Activated CD4-positive, alpha-beta memory T cell treated with anti-CD3 and anti-CD28 coated beads, Interleukin-2, amount 10 ng/mL, durations not matched to agents 7 days and 5 days (primary cell): ENCODE measurements at regions not wholly inside any gene's neighbourhood (a gene's known extent, or its start where the extent isn't known, plus 50 kb on each side); places are given as distances from the start of the nearest gene placed in this dataset.
"Not testable (repeated sequence)": the region's sequence is repeated elsewhere in the genome, so short reads cannot be mapped to it uniquely, and the experiment has no call there.

ENCODE experiments used
- CTCF ChIA-PET: fragments of 350-600 bp; sonication (Branson Sonifier 250); formaldehyde crosslinking; loops from one replicate; lab custom pipeline; 2021; ENCODE audit warnings: antibody characterized with exemption, inconsistent platforms; lab: Charles Lee
- POLR2A ChIA-PET: fragments of 350-600 bp; sonication (Branson Sonifier 250); formaldehyde crosslinking; loops from one replicate; lab custom pipeline; 2021; ENCODE audit warnings: antibody characterized with exemption; lab: Charles Lee
- DNase-seq: peaks from one replicate; pipeline ENCODE4 v3.0.0-alpha.2; 2020
- H3K27ac Mint-ChIP-seq: one replicate; pipeline ENCODE4 v1.8.0; 2021; ENCODE audit warnings: mild to moderate bottlenecking, mixed read lengths
- H3K27me3 Mint-ChIP-seq: one replicate; pipeline ENCODE4 v1.8.0; 2021; ENCODE audit warnings: mixed read lengths
- H3K36me3 Mint-ChIP-seq: one replicate; pipeline ENCODE4 v1.8.0; 2021; ENCODE audit warnings: low read depth, mixed read lengths
- H3K4me1 Mint-ChIP-seq: one replicate; pipeline ENCODE4 v1.8.0; 2021; ENCODE audit warnings: mixed read lengths
- H3K4me3 Mint-ChIP-seq: one replicate; pipeline ENCODE4 v1.8.0; 2021; ENCODE audit warnings: mild to moderate bottlenecking, mixed read lengths
- H3K9me3 Mint-ChIP-seq: one replicate; pipeline ENCODE4 v1.8.0; 2021; ENCODE audit warnings: mixed read lengths

DNA sequence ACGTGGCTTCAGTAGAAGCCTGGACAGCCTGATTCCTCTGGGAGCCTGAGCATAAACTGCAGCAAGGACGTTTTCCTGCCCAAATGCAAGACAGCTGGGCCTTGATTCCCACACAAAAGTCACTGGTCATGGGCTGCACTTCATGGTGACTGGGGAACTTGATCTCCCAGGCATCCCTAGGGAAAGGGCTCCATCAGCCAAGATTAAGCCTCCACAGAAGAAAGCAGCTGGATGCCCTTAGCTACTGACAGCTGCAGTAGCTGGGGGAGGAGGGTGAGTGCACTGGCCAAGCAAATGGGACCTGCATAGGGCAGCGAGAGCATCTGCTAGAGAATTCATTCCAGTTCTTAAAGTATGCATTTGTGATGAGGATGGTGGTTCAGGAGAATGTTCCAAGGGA lies 267.4 kb upstream of the ISX start:
- no peaks in the 10 kb centered on the region for H3K27me3 Mint-ChIP-seq
- H3K4me1 Mint-ChIP-seq = no peaks in the 10 kb centered on the region
- no peaks in the 10 kb centered on the region for H3K36me3 Mint-ChIP-seq
- CTCF ChIA-PET = no interaction called here
- no peak for DNase-seq
- POLR2A ChIA-PET = no interaction called here
- peaks cover 10% of the 10 kb centered on the region for H3K9me3 Mint-ChIP-seq
- H3K27ac Mint-ChIP-seq = no peak overlapping the region
- H3K4me3 Mint-ChIP-seq = no peak overlapping the region

GRCh38 chr22:34800260-34800980 lies 265.5 kb upstream of the ISX start:
- H3K27ac Mint-ChIP-seq = no peak overlapping the region
- POLR2A ChIA-PET = no interaction called here
- H3K4me3 Mint-ChIP-seq = no peak overlapping the region

DNA sequence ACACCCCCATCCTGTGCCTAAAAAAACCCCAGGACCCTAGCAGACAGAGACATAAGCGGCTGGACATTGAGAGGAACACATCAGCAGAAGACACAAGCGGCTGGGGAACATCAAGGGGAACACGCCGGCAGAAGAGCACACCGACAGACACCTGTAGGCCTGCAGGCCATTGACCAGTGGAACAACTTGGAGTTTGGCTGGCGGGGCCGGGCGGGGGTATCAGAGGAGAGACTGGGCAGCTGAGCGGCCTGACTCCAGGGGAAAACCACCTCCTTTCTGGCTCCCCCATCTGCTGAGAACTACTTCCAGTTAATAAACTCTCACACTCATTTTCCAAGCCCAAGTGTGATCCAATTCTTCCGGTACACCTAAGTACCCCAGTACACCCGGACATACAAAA lies 264.7 kb upstream of the ISX start:
- POLR2A ChIA-PET = no interaction called here

More at GRCh38 chr22:34800260-34800980, 265.5 kb upstream of the ISX start:
- H3K4me1 Mint-ChIP-seq = no peaks in the 10 kb centered on the region
- H3K27me3 Mint-ChIP-seq = no peaks in the 10 kb centered on the region
- no peaks in the 10 kb centered on the region for H3K36me3 Mint-ChIP-seq
- no peak for DNase-seq
- peaks cover 10% of the 10 kb centered on the region for H3K9me3 Mint-ChIP-seq
- CTCF ChIA-PET = no interaction called here

GRCh38 chr22:34804091-34804490 lies 261.9 kb upstream of the ISX start:
- Mint-ChIP-seq H3K36me3 (no peaks in the 10 kb centered on the region), H3K4me1 (no peaks in the 10 kb centered on the region), H3K27ac (no peak overlapping the region), H3K4me3 (no peak overlapping the region), H3K9me3 (peaks cover 3% of the 10 kb centered on the region), H3K27me3 (no peaks in the 10 kb centered on the region)
- CTCF ChIA-PET = no interaction called here
- POLR2A ChIA-PET = no interaction called here
- no peak for DNase-seq

More for the DNA sequence above, 264.7 kb upstream of the ISX start:
- Mint-ChIP-seq H3K27me3 (no peaks in the 10 kb centered on the region), H3K4me3 (no peak overlapping the region), H3K36me3 (no peaks in the 10 kb centered on the region), H3K27ac (no peak overlapping the region), H3K4me1 (no peaks in the 10 kb centered on the region), H3K9me3 (peaks cover 7% of the 10 kb centered on the region)
- CTCF ChIA-PET = no interaction called here
- DNase-seq = no peak

GRCh38 chr22:34804604-34805003 lies 261.4 kb upstream of the ISX start:
- ChIA-PET POLR2A (no interaction called here), CTCF (no interaction called here)
- H3K9me3 Mint-ChIP-seq = peaks cover 5% of the 10 kb centered on the region
- H3K4me3 Mint-ChIP-seq = no peak overlapping the region
- H3K27ac Mint-ChIP-seq = no peak overlapping the region
- H3K27me3 Mint-ChIP-seq = no peaks in the 10 kb centered on the region
- no peaks in the 10 kb centered on the region for H3K4me1 Mint-ChIP-seq
- no peaks in the 10 kb centered on the region for H3K36me3 Mint-ChIP-seq
- no peak for DNase-seq

- CTCF ChIA-PET = no interaction called here
Measured at GRCh38 chr22:34805771-34806170, 260.2 kb upstream of the ISX start.

GRCh38 chr22:34808618-34809017 lies 257.3 kb upstream of the ISX start:
- Mint-ChIP-seq H3K27me3 (no peaks in the 10 kb centered on the region), H3K4me3 (no peak overlapping the region), H3K4me1 (no peaks in the 10 kb centered on the region), H3K27ac (no peak overlapping the region), H3K36me3 (no peaks in the 10 kb centered on the region), H3K9me3 (peaks cover 3% of the 10 kb centered on the region)
- POLR2A ChIA-PET = no interaction called here
- CTCF ChIA-PET = no interaction called here
- no peak for DNase-seq

More at GRCh38 chr22:34805771-34806170, 260.2 kb upstream of the ISX start:
- H3K27me3 Mint-ChIP-seq = no peaks in the 10 kb centered on the region
- H3K9me3 Mint-ChIP-seq = peaks cover 3% of the 10 kb centered on the region
- H3K4me3 Mint-ChIP-seq = no peak overlapping the region
- DNase-seq = no peak
- no peaks in the 10 kb centered on the region for H3K4me1 Mint-ChIP-seq
- H3K36me3 Mint-ChIP-seq = no peaks in the 10 kb centered on the region
- H3K27ac Mint-ChIP-seq = no peak overlapping the region
- POLR2A ChIA-PET = no interaction called here

DNA sequence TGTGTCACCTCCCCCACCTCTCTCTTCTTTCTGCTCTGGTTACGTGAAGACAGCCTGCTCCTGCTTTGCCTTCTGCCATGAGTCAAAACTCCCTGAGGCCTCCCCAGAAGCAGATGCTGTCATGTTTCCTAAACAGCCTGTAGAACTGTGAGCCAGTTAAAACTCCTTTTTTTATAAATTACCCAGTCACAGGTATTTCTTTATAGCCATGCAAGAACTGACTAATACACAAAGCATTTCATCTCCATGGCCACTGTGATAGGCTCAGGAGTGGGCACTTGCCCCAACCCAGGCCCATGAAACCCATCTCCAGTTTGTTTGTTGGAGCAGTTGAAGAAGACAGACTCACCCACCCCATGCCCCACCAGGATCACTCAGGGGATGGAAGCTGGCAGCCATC lies 253.3 kb upstream of the ISX start:
- Mint-ChIP-seq H3K27ac (no peak overlapping the region), H3K27me3 (no peaks in the 10 kb centered on the region), H3K4me3 (no peak overlapping the region), H3K36me3 (no peaks in the 10 kb centered on the region), H3K4me1 (no peaks in the 10 kb centered on the region), H3K9me3 (peaks cover 10% of the 10 kb centered on the region)
- DNase-seq = no peak
- ChIA-PET CTCF (no interaction called here), POLR2A (no interaction called here)

DNA sequence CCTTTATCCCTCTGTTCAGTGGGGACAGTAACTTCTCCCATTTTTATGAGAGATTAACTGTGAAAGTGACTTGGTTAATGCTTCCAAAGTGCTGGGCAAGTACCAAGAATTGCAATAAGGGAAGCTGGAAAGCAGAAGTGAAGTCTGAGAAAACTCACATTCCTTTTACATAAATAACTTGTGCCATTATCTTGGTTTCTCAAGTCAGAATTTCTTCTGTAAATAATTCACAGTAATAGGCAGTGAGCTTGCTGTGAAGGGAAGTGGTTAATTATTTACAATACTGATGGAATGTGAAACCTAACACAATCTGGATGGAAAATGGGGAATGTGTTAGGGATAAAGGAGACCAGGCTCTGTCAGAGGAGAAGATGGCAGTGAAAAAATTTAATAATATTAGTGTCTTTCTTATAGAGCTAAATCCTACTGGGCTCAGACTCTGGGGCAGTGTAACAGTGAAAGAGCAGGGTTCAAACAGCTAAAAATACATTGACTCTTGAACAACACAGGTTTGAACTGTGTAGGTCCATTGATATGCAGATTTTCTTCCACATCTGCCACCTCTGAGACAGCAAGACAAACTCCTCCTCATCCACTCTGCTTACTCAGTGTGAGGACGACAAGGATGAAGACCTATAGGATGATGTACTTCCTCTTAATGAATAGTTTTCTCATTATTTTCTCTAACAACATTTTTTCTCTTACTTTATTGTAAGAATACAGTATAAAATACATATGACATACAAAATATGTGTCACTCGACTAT lies 251.5 kb upstream of the ISX start:
- Mint-ChIP-seq H3K4me3 (no peak overlapping the region), H3K36me3 (no peaks in the 10 kb centered on the region), H3K4me1 (no peaks in the 10 kb centered on the region), H3K27me3 (no peaks in the 10 kb centered on the region), H3K27ac (no peak overlapping the region), H3K9me3 (peaks cover 9% of the 10 kb centered on the region)
- DNase-seq = no peak
- ChIA-PET POLR2A (no interaction called here), CTCF (no interaction called here)

DNA sequence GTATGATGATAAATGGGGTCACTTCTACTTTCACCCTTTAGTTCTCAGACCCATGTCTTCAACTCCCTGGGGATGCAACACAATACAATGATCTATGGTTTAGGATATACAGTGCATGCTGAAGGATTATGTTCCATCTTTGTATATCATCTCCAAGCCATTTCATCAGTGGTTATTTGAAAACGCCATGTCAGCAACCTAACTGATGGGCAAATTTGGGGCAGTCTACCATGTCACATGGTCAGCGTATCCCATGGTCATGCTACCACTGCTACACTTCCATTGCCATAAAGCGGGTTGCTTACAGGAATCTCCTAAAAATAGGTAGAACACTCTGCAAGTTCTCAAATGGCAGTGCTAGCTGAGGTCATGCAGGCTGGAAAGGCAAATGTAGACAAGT lies 236.5 kb upstream of the ISX start:
- Mint-ChIP-seq H3K4me1 (no peaks in the 10 kb centered on the region), H3K36me3 (no peaks in the 10 kb centered on the region), H3K4me3 (no peak overlapping the region), H3K27ac (no peak overlapping the region), H3K9me3 (peaks cover 6% of the 10 kb centered on the region), H3K27me3 (no peaks in the 10 kb centered on the region)
- no peak for DNase-seq
- POLR2A ChIA-PET = no interaction called here
- CTCF ChIA-PET = no interaction called here

DNA sequence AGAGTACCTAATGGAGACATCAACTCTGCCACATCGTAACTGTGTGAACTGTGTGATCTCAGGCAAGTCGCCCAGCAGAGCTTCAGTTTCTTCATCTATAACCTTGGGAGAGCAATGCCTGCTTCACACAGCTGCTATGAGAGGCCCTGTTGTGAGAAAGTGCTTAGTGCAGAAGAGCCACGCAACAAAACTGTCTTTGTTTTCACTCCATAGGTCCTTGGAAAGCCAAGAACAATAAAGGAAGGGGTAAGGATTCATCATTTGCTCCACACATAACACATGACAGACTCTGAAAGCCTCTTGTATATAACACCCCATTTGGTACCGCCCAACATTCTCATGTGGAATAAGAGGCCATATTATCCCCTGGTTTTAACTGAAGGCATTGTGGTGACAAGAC lies 231.9 kb upstream of the ISX start:
- CTCF ChIA-PET = no interaction called here

GRCh38 chr22:34834541-34834940 lies 231.4 kb upstream of the ISX start:
- POLR2A ChIA-PET = not testable (repeated sequence)

More for the DNA sequence above, 231.9 kb upstream of the ISX start:
- no peak overlapping the region for H3K4me3 Mint-ChIP-seq
- POLR2A ChIA-PET = no interaction called here
- H3K4me1 Mint-ChIP-seq = no peaks in the 10 kb centered on the region
- no peak overlapping the region for H3K27ac Mint-ChIP-seq
- no peaks in the 10 kb centered on the region for H3K36me3 Mint-ChIP-seq
- no peaks in the 10 kb centered on the region for H3K27me3 Mint-ChIP-seq
- peaks cover 6% of the 10 kb centered on the region for H3K9me3 Mint-ChIP-seq
- DNase-seq = no peak

GRCh38 chr22:34841331-34841771 lies 224.6 kb upstream of the ISX start:
- POLR2A ChIA-PET = no interaction called here
- DNase-seq = no peak
- Mint-ChIP-seq H3K36me3 (no peaks in the 10 kb centered on the region), H3K4me3 (no peak overlapping the region), H3K27ac (no peak overlapping the region), H3K4me1 (no peaks in the 10 kb centered on the region), H3K27me3 (no peaks in the 10 kb centered on the region), H3K9me3 (peaks cover 7% of the 10 kb centered on the region)
- CTCF ChIA-PET = no interaction called here

More at GRCh38 chr22:34834541-34834940, 231.4 kb upstream of the ISX start:
- H3K27ac Mint-ChIP-seq, H3K4me1 Mint-ChIP-seq, DNase-seq, H3K9me3 Mint-ChIP-seq, H3K27me3 Mint-ChIP-seq, CTCF ChIA-PET, H3K4me3 Mint-ChIP-seq, H3K36me3 Mint-ChIP-seq: not testable (repeated sequence)

DNA sequence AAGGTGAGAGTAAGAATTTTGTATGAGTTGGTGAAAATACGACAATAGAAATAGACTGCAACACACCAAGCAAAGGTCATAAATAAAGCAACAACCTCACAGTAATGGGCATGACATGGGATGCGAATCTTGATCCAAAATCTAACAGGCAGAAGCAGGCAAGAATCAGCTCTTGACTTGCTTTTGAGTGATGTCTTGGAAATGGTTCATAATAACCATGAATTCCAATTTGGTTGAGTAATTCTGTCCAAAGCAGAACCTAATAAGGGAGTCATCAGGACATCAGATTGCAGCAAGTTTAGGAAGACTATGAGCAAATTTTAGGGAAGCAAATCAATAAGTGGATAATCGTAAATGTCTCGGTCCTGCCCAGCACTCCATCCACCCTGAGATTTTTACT lies 224.0 kb upstream of the ISX start:
- no peaks in the 10 kb centered on the region for H3K4me1 Mint-ChIP-seq
- no peak overlapping the region for H3K27ac Mint-ChIP-seq
- H3K36me3 Mint-ChIP-seq = no peaks in the 10 kb centered on the region
- no peak for DNase-seq
- H3K4me3 Mint-ChIP-seq = no peak overlapping the region
- ChIA-PET CTCF (no interaction called here), POLR2A (no interaction called here)
- H3K27me3 Mint-ChIP-seq = no peaks in the 10 kb centered on the region
- peaks cover 7% of the 10 kb centered on the region for H3K9me3 Mint-ChIP-seq
